GM12874 (cell line): ENCODE measurements at regions not wholly inside any gene's neighbourhood (a gene's known extent, or its start where the extent isn't known, plus 50 kb on each side); places are given as distances from the start of the nearest gene placed in this dataset.

Source experiments
- CTCF ChIP-seq: IDR thresholded peaks from 2 replicates; pipeline ENCODE4 v1.5.1; 2011; ENCODE audit warnings: low read depth, mild to moderate bottlenecking, control low read depth, low read length, moderate library complexity; ENCODE audit not compliant: insufficient read depth

GRCh38 chr4:15145709-15146108 is 143.4 kb downstream of the CPEB2 start:
- TF ChIP-seq CTCF, result no peak

- no peak for TF ChIP-seq CTCF
These were observed 145.4 kb downstream of the CPEB2 start for GRCh38 chr4:15147714-15148113.

DNA sequence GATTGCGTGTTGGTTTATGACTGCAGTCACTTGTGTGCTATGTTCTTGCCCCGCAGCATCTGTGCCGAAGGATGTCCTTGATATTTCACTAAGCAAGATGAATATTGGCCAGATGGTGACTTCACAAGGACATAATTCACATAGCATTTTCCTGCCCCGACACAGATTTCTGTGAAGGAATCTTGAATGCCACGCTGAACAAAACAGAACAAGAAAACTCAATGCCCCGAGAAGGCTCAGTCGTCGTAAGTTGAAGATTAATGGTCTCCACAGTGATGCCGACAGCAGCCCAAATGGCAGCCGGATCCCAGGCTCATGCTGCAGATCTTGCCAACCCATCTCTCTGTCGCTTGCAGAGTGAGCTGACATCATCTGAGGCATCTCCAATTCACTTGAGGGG is 145.9 kb downstream of the CPEB2 start:
- no peak for TF ChIP-seq CTCF

GRCh38 chr4:15148691-15149090 is 146.4 kb downstream of the CPEB2 start:
- no peak for TF ChIP-seq CTCF

GRCh38 chr4:15149234-15149838 is 147.1 kb downstream of the CPEB2 start:
- no peak for TF ChIP-seq CTCF

- no peak for TF ChIP-seq CTCF
These were observed 147.7 kb downstream of the CPEB2 start for GRCh38 chr4:15149839-15150592.

DNA sequence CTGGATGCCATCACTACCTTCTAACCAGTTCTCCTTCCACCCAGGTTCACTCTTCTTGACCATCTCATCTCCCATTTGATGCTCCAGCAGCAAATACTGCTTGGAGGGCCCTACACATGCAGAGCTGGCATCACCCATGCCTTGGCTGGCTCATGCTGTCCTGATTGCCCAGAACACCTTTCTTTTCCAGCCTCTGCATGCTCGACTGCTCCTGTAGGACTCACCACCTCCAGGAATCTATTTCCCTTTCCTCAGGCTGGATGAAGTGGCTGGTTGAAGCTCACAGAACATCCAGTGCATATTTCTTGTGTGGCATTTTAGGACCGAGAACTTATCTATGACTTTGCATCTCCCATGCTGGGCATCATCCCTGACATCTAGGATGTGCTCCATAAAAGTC is 148.3 kb downstream of the CPEB2 start:
- TF ChIP-seq CTCF, result no peak
